ENCODE measurements at regions not wholly inside any gene's neighbourhood (a gene's known extent, or its start where the extent isn't known, plus 50 kb on each side); places are given as distances from the start of the nearest gene placed in this dataset.

DNA sequence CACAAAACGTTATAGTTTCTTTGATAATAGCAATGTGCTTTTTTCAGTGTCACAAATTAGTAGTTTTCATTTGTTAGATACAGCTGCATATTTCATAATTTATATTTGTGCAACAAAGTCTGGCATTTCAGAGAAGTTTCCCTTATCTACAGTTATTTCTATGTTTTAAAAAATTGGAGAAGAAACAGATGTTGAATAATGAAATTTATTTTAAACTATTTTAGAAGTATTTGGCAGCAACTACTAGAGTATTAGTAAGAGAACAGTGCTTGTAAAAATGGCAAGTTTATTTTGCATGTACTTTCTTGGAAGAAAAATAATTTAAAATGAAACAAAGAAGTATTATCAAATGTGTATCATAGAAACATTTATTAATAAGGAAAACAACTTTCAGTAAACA is 68.6 kb upstream of the COL5A2 start:
- Histone ChIP-seq H4K20me1 (ENCODE audit: insufficient read depth, low read length) (no peaks in the 10 kb centered on the region), H2AFZ (ENCODE audit: low read length) (no peak overlapping the region), H3K79me2 (ENCODE audit: insufficient read depth, low read length) (no peaks in the 10 kb centered on the region), H3K4me2 (ENCODE audit: insufficient read depth, low read length) (no peak overlapping the region), H3K4me1 (ENCODE audit: insufficient read depth, low read length) (peaks cover 13% of the 10 kb centered on the region), H3K36me3 (ENCODE audit: insufficient read depth, low read length) (no peaks in the 10 kb centered on the region), H3K9me3 (ENCODE audit: low read depth, low read length) (no peaks in the 10 kb centered on the region), H3K4me3 (ENCODE audit: insufficient read depth, low read length) (no peak overlapping the region), H3K27ac (ENCODE audit: low read depth, low read length) (no peak overlapping the region), H3K27me3 (ENCODE audit: insufficient read depth, low read length) (no peaks in the 10 kb centered on the region)
- TF ChIP-seq, protein P1, sequence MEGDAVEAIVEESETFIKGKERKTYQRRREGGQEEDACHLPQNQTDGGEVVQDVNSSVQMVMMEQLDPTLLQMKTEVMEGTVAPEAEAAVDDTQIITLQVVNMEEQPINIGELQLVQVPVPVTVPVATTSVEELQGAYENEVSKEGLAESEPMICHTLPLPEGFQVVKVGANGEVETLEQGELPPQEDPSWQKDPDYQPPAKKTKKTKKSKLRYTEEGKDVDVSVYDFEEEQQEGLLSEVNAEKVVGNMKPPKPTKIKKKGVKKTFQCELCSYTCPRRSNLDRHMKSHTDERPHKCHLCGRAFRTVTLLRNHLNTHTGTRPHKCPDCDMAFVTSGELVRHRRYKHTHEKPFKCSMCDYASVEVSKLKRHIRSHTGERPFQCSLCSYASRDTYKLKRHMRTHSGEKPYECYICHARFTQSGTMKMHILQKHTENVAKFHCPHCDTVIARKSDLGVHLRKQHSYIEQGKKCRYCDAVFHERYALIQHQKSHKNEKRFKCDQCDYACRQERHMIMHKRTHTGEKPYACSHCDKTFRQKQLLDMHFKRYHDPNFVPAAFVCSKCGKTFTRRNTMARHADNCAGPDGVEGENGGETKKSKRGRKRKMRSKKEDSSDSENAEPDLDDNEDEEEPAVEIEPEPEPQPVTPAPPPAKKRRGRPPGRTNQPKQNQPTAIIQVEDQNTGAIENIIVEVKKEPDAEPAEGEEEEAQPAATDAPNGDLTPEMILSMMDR (IDR thresholded peaks at IDR 0.05; ENCODE audit: extremely low read depth, low read depth, low read length) = no peak
- DNase-seq (ENCODE audit: insufficient read length, low spot score, missing footprints) = no peak

GRCh38 chr2:189249171-189249570 is 69.6 kb upstream of the COL5A2 start:
- Histone ChIP-seq H3K79me2 (ENCODE audit: insufficient read depth, low read length) (no peaks in the 10 kb centered on the region), H3K4me2 (ENCODE audit: insufficient read depth, low read length) (peak overlapping the region; percentile 13), H3K27me3 (ENCODE audit: insufficient read depth, low read length) (no peaks in the 10 kb centered on the region), H3K27ac (ENCODE audit: low read depth, low read length) (no peak overlapping the region), H2AFZ (ENCODE audit: low read length) (no peak overlapping the region), H3K9me3 (ENCODE audit: low read depth, low read length) (no peaks in the 10 kb centered on the region), H3K4me3 (ENCODE audit: insufficient read depth, low read length) (no peak overlapping the region), H4K20me1 (ENCODE audit: insufficient read depth, low read length) (no peaks in the 10 kb centered on the region), H3K36me3 (ENCODE audit: insufficient read depth, low read length) (no peaks in the 10 kb centered on the region), H3K4me1 (ENCODE audit: insufficient read depth, low read length) (peaks cover 23% of the 10 kb centered on the region)
- peak; percentile 18 for DNase-seq (ENCODE audit: insufficient read length, low spot score, missing footprints)
- TF ChIP-seq, protein P1 (IDR thresholded peaks at IDR 0.05; ENCODE audit: extremely low read depth, low read depth, low read length) = no peak

DNA sequence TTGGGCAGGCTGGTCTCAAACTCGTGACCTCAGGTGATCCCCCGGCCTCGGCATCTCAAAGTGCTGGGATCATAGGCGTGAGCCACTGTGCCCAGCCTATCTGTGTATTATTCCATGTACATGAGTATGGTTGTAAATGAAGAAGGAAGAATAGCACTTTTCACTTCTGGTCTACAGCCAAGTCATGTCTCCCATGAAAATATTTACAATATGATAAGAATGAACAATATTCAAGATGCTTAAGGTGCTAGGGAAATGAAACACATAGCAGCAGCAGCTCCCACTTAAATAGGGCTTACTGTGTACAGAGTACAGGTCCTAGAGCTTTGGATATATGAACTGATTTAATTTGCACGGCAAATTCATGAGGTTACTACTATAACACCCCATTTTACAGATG is 70.3 kb upstream of the COL5A2 start:
- DNase-seq (ENCODE audit: insufficient read length, low spot score, missing footprints) = no peak
- peaks cover 30% of the 10 kb centered on the region for H3K4me1 ChIP-seq (ENCODE audit: insufficient read depth, low read length)
- H3K79me2 ChIP-seq (ENCODE audit: insufficient read depth, low read length) = no peaks in the 10 kb centered on the region

GRCh38 chr2:189252991-189253675 is 73.6 kb upstream of the COL5A2 start:
- Histone ChIP-seq H3K4me3 (ENCODE audit: insufficient read depth, low read length) (no peak overlapping the region), H3K36me3 (ENCODE audit: insufficient read depth, low read length) (no peaks in the 10 kb centered on the region), H4K20me1 (ENCODE audit: insufficient read depth, low read length) (no peaks in the 10 kb centered on the region), H3K79me2 (ENCODE audit: insufficient read depth, low read length) (no peaks in the 10 kb centered on the region), H3K4me2 (ENCODE audit: insufficient read depth, low read length) (peak overlapping the region; percentile 4), H3K27ac (ENCODE audit: low read depth, low read length) (peak overlapping the region; percentile 91), H2AFZ (ENCODE audit: low read length) (no peak overlapping the region), H3K9me3 (ENCODE audit: low read depth, low read length) (no peaks in the 10 kb centered on the region), H3K27me3 (ENCODE audit: insufficient read depth, low read length) (no peaks in the 10 kb centered on the region), H3K4me1 (ENCODE audit: insufficient read depth, low read length) (peaks cover 32% of the 10 kb centered on the region)
- TF ChIP-seq, protein P1 (IDR thresholded peaks at IDR 0.05; ENCODE audit: extremely low read depth, low read depth, low read length) = no peak
- DNase-seq (ENCODE audit: insufficient read length, low spot score, missing footprints) = peak; percentile 45

More for the DNA sequence above, 70.3 kb upstream of the COL5A2 start:
- TF ChIP-seq, protein P1 (IDR thresholded peaks at IDR 0.05; ENCODE audit: extremely low read depth, low read depth, low read length) = no peak
- Histone ChIP-seq H3K27me3 (ENCODE audit: insufficient read depth, low read length) (no peaks in the 10 kb centered on the region), H3K36me3 (ENCODE audit: insufficient read depth, low read length) (no peaks in the 10 kb centered on the region), H3K9me3 (ENCODE audit: low read depth, low read length) (no peaks in the 10 kb centered on the region), H4K20me1 (ENCODE audit: insufficient read depth, low read length) (no peaks in the 10 kb centered on the region), H3K4me3 (ENCODE audit: insufficient read depth, low read length) (no peak overlapping the region), H3K4me2 (ENCODE audit: insufficient read depth, low read length) (no peak overlapping the region), H3K27ac (ENCODE audit: low read depth, low read length) (no peak overlapping the region), H2AFZ (ENCODE audit: low read length) (no peak overlapping the region)
